ENCODE measurements at regions not wholly inside any gene's neighbourhood (a gene's known extent, or its start where the extent isn't known, plus 50 kb on each side); places are given as distances from the start of the nearest gene placed in this dataset.

- no peak for TF ChIP-seq POLR2AphosphoS5 (IDR thresholded peaks at IDR 0.05)
- TF ChIP-seq CTCF (IDR thresholded peaks at IDR 0.05) = no peak
- TF ChIP-seq POLR2A (IDR thresholded peaks at IDR 0.05) = no peak
- Histone ChIP-seq H3K36me3 (no peaks in the 10 kb centered on the region), H3K9me3 (no peaks in the 10 kb centered on the region), H3K4me3 (no peak overlapping the region), H3K27me3 (no peaks in the 10 kb centered on the region), H3K4me1 (no peaks in the 10 kb centered on the region), H3K27ac (no peak overlapping the region)
- no peak for DNase-seq (ENCODE audit: low spot score in 2 of 2)
- intact Hi-C loops (cut with DNase I; ENCODE audit: low total_unique reads) = no loop called here
Measured at GRCh38 chr13:103210348-103210747, 144.1 kb upstream of the SLC10A2 start.

- TF ChIP-seq CTCF (IDR thresholded peaks at IDR 0.05) = no peak
- TF ChIP-seq POLR2AphosphoS5 (IDR thresholded peaks at IDR 0.05) = no peak
- TF ChIP-seq POLR2A (IDR thresholded peaks at IDR 0.05) = no peak
- H3K4me3 ChIP-seq = no peak overlapping the region
- DNase-seq (ENCODE audit: low spot score in 2 of 2) = no peak
- no peaks in the 10 kb centered on the region for H3K27me3 ChIP-seq
- no peak overlapping the region for H3K27ac ChIP-seq
- intact Hi-C loops (cut with DNase I; ENCODE audit: low total_unique reads) = no loop called here
- H3K4me1 ChIP-seq = no peaks in the 10 kb centered on the region
- no peaks in the 10 kb centered on the region for H3K36me3 ChIP-seq
- H3K9me3 ChIP-seq = peaks cover 0 to 6% of the 10 kb centered on the region in 2 donors
Measured at GRCh38 chr13:103203735-103204330, 137.6 kb upstream of the SLC10A2 start.

GRCh38 chr13:103200118-103200885 is 134.1 kb upstream of the SLC10A2 start:
- TF ChIP-seq POLR2AphosphoS5 (IDR thresholded peaks at IDR 0.05) (no peak), CTCF (IDR thresholded peaks at IDR 0.05) (no peak), POLR2A (IDR thresholded peaks at IDR 0.05) (no peak)
- intact Hi-C loops (cut with DNase I; ENCODE audit: low total_unique reads) = no loop called here
- H3K9me3 ChIP-seq = peaks cover 0 to 6% of the 10 kb centered on the region in 2 donors
- DNase-seq (ENCODE audit: low spot score in 2 of 2) = no peak
- H3K27me3 ChIP-seq = no peaks in the 10 kb centered on the region
- no peaks in the 10 kb centered on the region for H3K4me1 ChIP-seq
- no peak overlapping the region for H3K27ac ChIP-seq
- H3K36me3 ChIP-seq = no peaks in the 10 kb centered on the region
- H3K4me3 ChIP-seq = no peak overlapping the region

- DNase-seq (ENCODE audit: low spot score in 2 of 2) = no peak
- Histone ChIP-seq H3K27me3 (no peaks in the 10 kb centered on the region), H3K9me3 (peaks cover 0 to 6% of the 10 kb centered on the region in 2 donors), H3K27ac (no peak overlapping the region), H3K4me1 (no peaks in the 10 kb centered on the region), H3K4me3 (no peak overlapping the region), H3K36me3 (no peaks in the 10 kb centered on the region)
- TF ChIP-seq POLR2A (IDR thresholded peaks at IDR 0.05) = no peak
- intact Hi-C loops (cut with DNase I; ENCODE audit: low total_unique reads) = loop anchor here (1.0 kb wide), 1 partner anchor 8 kb away; no protein-coding TSS in a partner anchor
Measured at GRCh38 chr13:103199380-103200088, 133.3 kb upstream of the SLC10A2 start.

- Histone ChIP-seq H3K27me3 (no peaks in the 10 kb centered on the region), H3K4me1 (no peaks in the 10 kb centered on the region), H3K36me3 (no peaks in the 10 kb centered on the region), H3K27ac (no peak overlapping the region), H3K9me3 (peaks cover 0 to 6% of the 10 kb centered on the region in 2 donors), H3K4me3 (no peak overlapping the region)
- no peak for DNase-seq (ENCODE audit: low spot score in 2 of 2)
- intact Hi-C loops (cut with DNase I; ENCODE audit: low total_unique reads) = no loop called here
- TF ChIP-seq CTCF (IDR thresholded peaks at IDR 0.05) (no peak), POLR2A (IDR thresholded peaks at IDR 0.05) (no peak), POLR2AphosphoS5 (IDR thresholded peaks at IDR 0.05) (no peak)
Measured at GRCh38 chr13:103196356-103196755, 130.1 kb upstream of the SLC10A2 start.

Measured in breast epithelium (tissue), 4 donors.